ENCODE measurements at regions not wholly inside any gene's neighbourhood (a gene's known extent, or its start where the extent isn't known, plus 50 kb on each side); places are given as distances from the start of the nearest gene placed in this dataset.
"Not testable (repeated sequence)": the region's sequence is repeated elsewhere in the genome, so short reads cannot be mapped to it uniquely, and the experiment has no call there.

DNA sequence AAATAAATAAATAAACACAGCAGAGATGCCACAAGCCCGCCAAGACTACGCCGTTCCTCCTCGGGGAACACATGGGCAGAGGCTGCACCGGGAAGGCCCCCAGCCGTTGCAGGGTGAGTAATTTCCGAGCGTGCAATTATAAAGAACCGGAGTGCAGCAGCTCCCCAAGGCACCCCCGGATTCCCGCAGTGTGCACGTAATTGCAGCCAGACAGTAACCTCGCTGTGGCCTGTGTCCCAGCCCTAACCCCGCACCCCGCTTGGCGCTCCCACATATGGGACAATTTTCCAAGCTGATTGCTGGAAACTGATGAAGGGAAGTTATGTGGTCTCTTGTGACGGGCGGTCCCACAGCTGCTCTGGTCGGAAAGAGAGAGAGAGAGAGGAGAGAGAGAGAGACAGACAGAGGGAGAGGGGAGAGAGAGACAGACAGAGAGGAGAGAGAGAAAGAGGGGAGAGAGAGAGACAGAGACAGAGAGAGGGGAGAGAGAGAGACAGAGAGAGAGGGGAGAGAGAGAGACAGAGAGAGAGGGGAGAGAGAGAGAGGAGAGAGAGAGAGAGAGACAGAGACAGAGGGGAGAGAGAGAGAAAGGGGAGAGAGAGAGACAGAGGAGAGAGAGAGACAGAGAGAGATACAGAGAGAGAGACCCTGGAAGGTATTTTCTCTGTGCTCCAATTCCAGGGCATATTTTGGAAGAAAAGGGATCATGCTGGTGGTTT, 275.4 kb downstream of the SHOX start:
- DNase-seq (ENCODE audit: low read depth, low spot score), result no peak

DNA sequence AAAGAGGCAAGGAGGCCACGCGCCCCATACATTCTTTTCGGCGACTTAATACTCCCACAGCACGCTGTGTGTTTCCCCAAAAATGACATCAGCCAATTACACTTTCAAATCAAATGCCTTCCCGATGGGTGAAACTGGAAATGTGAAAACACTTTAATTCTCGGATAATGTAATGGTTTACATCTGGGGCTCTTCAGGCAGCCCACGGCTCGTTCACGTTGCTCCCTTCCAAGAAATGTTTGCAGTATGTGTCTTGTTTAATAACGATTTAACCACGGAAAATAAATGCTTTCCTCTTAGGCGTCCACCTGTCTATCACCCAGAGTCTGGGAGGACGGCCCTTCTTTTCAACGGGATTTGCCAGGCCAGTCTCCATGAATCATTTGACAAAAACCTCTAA, 272.5 kb downstream of the SHOX start:
- DNase-seq (ENCODE audit: low read depth, low spot score), result no peak

DNA sequence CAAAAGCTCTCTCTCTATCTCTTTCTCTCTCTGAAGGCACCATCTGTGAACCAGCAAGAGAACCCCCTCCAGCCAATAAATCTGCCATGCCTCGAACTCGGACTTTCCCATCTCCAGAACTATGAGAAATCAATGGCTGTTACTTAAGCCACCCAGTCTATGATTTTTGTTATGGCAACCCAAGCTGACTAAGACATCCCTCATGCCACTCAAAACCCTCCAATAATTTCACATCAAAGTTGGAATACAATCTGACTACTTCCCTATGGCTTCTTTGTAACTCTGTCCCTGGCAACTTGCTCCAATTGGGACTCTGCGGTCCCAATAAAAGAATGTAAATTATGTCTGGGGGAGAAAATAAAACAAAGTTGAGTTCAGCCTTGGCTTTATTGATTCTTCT, 265.7 kb downstream of the SHOX start:
- DNase-seq (ENCODE audit: low read depth, low spot score), result no peak

- DNase-seq (ENCODE audit: low read depth, low spot score), result no peak
These were observed 259.5 kb downstream of the SHOX start for GRCh38 chrX:889966-890651.

- DNase-seq (ENCODE audit: low read depth, low spot score), result not testable (repeated sequence)
These were observed 257.1 kb downstream of the SHOX start for GRCh38 chrX:887724-888123.

GRCh38 chrX:883588-883987, 253.0 kb downstream of the SHOX start:
- no peak for DNase-seq (ENCODE audit: low read depth, low spot score)

GRCh38 chrX:879756-880698, 249.4 kb downstream of the SHOX start:
- not testable (repeated sequence) for DNase-seq (ENCODE audit: low read depth, low spot score)

GRCh38 chrX:874061-874460, 243.5 kb downstream of the SHOX start:
- no peak for DNase-seq (ENCODE audit: low read depth, low spot score)

GRCh38 chrX:873016-873415, 242.4 kb downstream of the SHOX start:
- DNase-seq (ENCODE audit: low read depth, low spot score), result no peak

DNA sequence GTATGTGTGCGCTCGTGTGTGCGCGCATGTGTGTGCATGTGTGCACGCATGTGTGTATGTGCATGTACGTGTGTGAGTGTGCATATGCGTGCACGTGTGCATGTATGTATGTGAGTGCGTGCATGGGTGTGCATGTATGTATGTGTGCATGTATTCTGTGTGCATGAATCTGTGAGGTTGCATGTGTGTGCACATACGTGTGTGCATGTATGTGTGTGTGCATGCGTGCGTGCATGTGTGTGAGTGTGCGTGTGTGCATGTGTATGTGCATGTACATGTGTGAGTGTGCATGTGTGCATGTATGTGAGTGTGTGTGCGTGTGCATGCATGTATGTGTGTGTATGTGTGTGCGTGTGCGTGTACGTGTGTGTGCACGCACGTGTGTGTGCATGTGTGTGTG, 241.5 kb downstream of the SHOX start:
- no peak for DNase-seq (ENCODE audit: low read depth, low spot score)

- no peak for DNase-seq (ENCODE audit: low read depth, low spot score)
These were observed 241.0 kb downstream of the SHOX start for GRCh38 chrX:871626-872025.

DNA sequence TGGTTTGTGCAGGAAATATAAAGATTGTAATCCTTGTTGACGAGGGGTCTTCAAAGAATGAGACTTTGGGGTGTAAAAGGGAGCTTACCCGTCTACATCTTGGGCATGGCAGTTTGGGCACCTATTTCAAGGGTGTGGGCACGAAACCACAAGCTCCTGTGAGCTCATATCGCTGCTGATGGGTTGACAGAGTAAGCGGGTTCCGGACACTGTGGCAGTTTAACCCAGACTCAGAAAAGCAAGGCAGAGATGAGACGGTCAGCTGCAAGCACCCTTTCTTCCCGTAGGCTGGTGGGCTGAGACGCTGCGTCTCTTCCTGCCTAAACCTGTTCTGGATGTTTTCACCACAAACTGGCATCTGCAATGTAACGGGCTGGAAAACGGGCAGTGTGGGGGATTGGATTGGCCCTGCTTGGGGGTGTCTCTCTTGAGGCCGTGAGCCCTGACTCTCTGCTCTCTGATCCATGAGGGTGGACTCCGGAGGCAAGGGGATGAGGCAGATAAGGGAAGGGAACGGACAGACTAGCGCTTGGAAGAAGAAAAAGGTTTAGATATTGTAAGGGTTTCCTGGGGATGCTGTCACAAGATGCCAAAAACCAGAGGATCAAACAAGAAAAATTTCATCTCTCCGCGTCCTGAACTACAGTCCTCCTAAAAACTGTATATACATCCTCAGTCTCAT, 237.5 kb downstream of the SHOX start:
- DNase-seq (ENCODE audit: low read depth, low spot score), result no peak

- no peak for DNase-seq (ENCODE audit: low read depth, low spot score)
These were observed 236.9 kb downstream of the SHOX start for GRCh38 chrX:867502-867901.

GRCh38 chrX:866441-866990, 235.9 kb downstream of the SHOX start:
- no peak for DNase-seq (ENCODE audit: low read depth, low spot score)

- DNase-seq (ENCODE audit: low read depth, low spot score), result no peak
These were observed 234.8 kb downstream of the SHOX start for GRCh38 chrX:865422-865821.

- no peak for DNase-seq (ENCODE audit: low read depth, low spot score)
These were observed 231.3 kb downstream of the SHOX start for GRCh38 chrX:861921-862320.

- DNase-seq (ENCODE audit: low read depth, low spot score), result no peak
These were observed 230.8 kb downstream of the SHOX start for GRCh38 chrX:861340-861890.

DNA sequence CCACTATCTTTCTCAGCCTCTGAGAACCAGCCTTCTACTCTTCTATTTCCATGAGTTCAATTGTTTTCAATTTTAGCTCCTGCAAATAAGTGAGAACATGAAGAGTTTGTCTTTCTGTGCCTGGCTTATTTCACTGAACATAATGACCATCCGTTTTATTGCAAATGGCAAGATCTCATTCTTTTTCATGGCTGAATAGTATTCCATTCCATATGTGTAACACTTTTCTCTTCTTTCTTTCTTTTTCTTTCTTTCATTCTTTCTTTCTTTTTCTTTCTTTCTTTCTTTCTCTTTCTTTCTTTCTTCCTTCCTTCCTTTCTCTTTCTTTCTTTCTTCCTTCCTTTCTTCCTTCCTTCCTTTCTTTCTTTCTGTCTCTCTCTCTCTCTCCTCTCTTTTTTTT, 228.7 kb downstream of the SHOX start:
- no peak for DNase-seq (ENCODE audit: low read depth, low spot score)

GRCh38 chrX:858542-859078, 228.0 kb downstream of the SHOX start:
- DNase-seq (ENCODE audit: low read depth, low spot score), result no peak

GRCh38 chrX:857376-857775, 226.8 kb downstream of the SHOX start:
- DNase-seq (ENCODE audit: low read depth, low spot score), result no peak

All from smooth muscle cell of the brain vasculature (primary cell).